GM19463 (cell line): ENCODE measurements at regions not wholly inside any gene's neighbourhood (a gene's known extent, or its start where the extent isn't known, plus 50 kb on each side); places are given as distances from the start of the nearest gene placed in this dataset.
"Not testable (repeated sequence)": the region's sequence is repeated elsewhere in the genome, so short reads cannot be mapped to it uniquely, and the experiment has no call there.

Source experiments
- ATAC-seq: cut with Tn5 transposase; IDR thresholded peaks from one replicate; pipeline ENCODE4 v1.9.1; 2021; ENCODE audit warnings: mild to moderate bottlenecking, moderate library complexity; ENCODE audit not compliant: unreplicated experiment

DNA sequence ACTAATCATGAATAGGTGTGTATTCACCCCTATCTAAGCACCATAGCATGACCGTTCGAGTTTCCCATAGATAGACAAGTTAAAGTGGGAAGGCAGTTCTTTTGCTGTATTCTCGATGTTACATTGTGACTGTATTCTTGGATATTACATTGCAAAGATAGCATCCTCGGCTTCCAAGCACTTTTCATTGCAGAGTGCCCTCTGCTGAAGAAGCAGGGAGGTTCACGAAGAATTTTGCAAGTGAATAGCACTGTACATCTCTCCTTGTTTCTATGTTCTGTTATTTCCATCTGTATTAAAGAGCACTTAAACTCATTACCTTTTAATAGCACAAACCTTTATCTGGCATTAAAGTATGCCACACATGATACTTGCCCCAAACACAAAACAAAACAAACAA is 426.7 kb upstream of the ARX start:
- ATAC-seq = no peak

DNA sequence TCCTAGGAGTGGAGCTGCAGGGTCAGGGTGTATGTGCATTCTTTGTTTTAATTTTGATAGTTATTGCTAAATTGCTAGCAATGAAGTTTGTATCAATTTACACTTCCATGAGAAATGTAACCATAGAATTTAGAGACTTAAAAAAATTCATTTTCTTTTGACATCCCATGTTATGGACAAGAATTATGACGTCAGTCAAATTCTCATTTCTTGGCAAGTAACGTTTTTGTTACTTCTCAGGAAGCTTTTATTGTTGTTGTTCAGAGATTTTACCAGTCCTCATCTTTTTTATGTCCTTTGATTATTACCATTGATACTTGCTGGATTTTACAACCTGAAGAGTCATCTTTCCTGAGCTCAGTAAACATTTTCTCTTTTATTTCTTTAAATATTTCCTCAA is 417.5 kb upstream of the ARX start:
- no peak for ATAC-seq

DNA sequence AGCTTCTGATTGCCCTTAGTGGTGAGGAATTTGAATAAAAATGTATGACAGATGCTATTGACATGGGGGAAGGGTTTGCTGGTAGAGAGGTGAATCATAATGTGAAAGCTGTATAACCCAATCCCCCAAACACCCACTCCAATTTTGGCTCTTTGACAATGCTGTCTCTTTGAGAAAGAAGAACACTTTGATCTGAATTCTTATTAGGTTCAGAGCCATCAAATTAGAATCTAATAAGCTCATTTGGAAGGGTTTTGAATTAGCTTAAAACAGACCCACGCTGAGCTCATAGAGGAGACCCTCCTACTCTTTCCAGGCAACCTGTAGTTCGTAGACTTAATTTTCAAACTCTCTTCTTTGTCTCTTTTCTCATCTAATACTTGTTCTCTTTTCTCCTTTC is 416.6 kb upstream of the ARX start:
- ATAC-seq = no peak

DNA sequence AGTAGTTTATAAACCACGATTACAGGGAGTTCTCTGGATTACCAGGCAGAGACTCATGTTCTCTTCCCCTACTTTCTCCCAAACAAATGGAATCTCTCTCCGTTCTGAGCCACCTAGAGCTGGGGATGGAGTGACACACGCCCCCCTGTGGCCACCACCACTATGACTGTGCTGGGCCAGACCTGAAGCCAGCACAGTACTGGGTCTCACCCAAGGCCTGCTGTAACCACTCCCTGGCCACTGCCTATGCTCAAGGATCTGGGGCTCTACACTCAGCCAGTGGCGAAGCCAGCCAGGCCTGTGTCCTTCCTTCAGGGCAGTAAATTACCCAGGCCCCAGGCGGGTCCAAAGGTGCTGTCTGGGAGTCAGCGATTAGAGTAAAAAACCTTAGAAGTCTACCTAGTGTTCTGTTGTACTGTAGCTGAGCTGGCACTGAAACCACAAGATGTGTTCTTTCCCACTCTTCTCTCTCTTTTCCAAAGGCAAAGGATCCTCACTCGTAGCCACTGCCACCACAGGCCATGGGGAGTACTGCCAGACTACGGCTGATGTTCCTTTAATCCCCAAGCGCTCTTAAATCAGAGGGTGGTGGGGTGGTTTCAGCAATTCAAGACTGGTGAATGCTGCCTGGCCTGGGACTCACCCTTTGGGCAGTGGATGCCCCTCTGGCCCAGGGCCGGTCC is 412.2 kb upstream of the ARX start:
- no peak for ATAC-seq

DNA sequence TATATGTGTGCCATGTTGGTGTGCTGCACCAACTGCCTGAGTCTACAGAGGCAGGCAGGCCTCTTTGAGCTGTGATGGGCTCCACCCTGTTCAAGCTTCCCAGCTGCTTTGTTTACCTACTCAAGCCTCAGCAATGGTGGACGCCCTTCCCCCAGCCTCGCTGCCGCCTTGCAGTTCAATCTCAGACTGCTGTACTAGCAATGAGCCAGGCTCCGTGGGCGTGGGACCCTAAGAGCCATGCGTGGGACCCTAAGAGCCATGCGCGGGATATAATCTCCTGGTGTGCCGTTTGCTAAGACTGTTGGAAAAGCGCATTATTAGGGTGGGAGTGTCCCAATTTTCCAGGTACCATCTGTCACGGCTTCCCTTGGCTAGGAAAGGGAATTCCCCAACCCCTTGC is 388.4 kb upstream of the ARX start:
- not testable (repeated sequence) for ATAC-seq

DNA sequence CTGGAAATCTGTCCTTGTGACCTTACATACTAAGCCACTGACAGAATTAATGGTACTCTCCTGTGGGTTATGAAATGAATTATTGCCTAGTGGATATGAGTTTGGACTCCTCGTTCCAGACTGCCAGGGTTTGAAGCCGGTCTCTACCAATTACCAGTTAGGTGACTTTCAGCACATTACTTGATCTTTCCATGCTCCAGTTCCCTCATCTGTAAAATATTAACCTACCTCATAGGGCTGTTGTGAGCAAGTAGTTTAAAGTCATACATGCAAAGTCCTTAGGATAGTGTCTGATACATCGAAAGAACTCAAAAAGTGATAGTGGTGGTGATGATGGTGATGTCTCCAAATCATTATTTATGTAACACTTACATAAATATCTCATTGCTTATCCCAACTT is 373.5 kb upstream of the ARX start:
- ATAC-seq = no peak

DNA sequence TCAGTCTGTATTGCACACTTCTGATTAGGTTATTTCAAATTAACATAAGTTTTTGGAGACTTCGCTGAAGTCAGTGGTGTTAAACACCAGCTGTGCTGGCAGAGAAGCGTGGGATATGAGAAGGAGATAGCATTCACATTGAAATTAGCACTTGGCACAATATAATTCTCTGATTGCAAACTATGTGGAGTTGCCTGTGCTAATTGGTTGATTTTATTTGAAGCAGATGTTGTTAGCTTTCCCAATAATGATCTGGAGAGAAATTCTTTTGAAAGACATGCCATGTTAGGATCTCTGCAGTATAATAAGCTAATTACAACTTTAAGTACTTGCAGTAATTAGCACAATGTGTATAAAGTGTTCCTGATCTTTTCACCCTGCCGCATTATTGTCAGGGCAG is 367.4 kb upstream of the ARX start:
- no peak for ATAC-seq

DNA sequence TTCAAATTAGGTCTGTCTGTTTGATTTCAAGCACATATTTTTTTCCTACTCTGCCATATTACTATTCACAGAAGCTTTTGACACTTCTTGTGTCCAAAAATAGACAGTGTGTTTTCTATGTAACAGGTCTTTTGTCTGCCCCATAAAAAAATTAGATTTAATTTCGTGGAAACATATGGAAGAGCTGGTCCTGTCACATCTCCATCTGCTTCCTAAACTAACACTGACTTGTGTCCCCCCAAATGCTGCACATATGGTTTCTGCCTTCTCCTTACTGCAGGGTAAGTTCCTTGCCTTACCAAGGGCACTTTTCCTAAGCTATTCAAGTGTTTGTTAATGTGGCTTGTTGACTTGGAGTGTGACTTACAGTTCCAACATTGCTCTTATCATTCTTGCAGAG is 340.7 kb upstream of the ARX start:
- no peak for ATAC-seq

DNA sequence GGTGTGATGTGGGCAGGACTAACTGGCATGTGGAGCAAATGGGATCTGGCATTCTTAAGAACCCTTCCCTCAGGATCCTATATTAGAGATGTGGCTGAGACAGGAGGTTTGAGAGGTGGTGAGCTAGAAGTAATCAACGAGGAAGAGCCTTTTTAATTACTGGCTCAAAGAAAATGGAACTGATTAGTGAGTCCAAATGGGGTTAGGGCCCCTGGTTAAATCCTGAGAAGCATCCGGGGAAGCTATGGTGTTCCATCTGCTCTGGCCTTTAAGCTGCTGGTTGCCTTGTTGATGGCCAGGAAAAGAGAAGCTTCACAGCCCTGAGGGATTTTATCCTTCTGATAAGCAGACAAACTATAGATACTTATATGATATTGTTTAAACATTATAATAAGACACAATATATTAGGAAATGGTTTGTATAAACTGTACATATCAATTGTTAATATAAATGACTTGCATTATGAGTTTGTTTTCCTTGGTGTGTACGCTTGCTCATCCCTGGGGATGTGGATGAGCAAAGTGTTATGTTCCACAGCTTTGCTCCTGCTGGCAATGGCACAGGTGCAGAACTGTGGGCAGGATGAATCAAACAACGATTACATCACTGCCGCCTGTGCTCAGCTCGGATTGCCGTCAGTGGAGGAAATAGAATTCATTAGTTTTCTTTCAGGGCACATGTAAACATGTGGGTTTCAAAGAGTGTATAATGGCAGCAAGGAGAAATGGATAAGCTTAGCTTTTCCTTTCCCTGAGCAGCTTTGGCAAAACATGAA is 328.6 kb upstream of the ARX start:
- ATAC-seq = no peak

DNA sequence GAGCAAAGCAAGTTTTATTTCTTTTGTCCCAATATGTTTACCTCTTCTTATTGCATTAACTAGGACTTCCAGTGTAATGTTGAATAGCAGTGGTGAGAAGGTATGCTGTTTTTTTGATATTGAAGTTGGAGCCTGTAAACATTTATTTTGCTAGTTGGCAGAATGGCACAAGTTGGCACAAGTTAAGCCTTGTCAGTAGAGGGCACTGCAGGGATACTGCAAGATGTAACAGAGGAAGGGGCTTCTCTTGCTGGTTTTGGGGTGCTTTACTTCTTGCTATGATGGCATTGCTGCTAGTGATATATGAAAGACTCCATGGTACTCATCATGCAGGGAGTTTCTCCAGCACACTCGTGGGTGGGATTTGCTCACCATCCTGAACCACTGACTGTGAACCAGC is 327.3 kb upstream of the ARX start:
- no peak for ATAC-seq

DNA sequence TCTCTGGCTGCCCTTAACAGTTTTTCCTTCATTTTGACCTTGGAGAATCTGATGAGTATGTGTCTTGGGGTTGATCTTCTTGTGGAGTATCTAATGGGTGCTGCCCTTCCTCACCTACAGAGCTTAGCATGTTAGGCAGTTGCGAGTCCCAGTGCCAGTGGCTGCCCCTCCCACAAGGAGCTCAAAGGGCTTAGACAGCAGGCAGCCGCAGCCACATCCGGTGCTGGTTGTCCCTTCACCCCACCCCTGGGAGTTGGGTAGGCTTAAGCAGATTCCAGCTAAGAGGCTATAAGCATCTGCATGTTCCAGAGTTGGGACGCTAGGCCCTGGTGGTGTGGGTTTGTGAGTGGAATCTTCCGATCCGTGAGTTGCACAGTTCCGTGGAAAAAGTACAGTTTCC is 322.1 kb upstream of the ARX start:
- no peak for ATAC-seq

DNA sequence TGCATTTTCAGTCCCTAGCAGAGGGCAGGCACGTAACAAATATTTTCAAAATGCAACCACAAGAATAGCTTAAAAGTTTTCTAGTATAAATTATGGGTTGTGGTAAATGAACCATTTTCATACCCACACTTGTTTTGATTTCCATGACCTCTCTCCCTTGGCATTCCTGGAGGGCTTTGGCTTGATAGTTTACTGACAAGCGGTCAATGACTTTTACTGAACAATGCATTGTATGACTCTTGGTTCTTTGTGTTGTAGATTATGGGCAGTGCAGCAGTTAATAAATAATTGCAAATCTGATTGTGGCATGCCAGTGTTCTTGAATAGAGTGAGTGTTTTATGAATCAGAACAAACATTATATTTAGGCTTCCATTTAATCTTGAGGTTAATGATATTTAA is 285.2 kb upstream of the ARX start:
- no peak for ATAC-seq

DNA sequence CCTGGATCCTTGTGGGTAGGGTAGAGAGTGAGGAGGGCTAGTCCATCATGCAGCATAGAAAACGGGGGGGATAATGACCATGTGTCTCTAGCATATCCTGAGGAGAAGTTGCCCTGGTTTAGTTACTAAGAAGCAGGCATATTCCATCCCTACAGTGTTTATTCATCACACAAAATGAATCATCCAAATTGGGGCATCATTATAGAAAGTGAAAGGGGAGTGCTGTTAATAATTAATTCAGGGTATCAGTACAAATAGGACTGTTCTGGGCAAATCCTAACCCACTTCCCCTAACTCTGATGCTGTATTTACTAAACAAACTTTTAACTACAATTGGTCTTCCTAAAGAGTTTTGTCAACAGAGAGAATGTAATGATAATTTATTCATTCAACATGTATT is 281.1 kb upstream of the ARX start:
- ATAC-seq = no peak

DNA sequence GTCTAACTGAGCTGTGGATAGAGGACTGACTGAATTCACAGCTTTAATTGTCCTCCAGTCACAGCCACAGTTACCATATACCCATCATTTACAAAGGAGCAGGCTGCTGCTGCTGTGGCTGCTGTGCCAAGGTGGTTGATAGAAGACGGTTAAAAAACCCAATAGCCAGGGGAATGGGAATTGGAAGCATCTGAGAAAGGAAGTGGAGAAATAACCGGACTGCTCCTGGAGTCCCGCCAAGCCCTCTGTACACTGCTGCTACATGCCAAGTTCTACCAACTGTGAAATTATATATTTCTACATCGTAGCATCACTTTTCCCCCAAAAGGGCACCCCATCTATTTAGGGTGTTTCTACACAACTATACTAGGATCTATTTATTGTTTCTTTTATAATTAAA is 279.7 kb upstream of the ARX start:
- no peak for ATAC-seq

DNA sequence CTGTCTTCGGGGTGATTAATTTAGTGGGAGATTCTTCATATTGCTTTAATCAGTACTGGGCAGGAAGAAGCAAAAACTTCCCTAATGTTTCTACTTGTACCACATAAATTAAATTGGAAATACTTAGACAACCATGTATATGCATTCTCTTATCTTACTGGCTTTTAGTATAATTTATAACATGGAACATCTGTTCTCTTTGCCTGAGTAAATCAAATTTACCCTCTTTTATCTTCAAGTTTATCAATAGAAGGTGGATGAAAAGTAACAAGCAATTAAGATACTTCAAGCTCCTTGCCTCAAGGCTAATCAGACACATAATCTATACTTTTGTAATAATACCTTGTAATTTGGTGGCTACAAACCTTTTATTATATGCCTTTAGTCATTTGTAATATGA is 274.4 kb upstream of the ARX start:
- ATAC-seq = no peak

DNA sequence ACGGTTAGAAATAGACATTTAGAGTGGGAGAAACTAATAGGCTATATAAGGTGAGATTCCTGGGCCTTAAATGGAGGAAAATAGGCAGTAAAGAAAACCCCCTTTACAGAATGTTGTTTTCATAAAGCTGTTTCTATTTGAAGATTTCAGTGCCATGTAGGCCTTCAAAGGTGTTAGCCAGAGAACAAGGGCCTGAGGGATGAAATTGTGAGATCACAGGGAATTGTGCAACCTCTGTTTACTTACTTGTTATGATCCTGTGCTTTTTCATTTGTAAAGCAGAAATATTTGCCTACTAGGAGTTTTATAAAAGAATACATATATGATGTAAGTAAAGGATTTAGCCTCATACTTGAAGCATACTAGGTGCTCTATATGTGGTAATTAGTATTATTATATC is 272.9 kb upstream of the ARX start:
- ATAC-seq = no peak

DNA sequence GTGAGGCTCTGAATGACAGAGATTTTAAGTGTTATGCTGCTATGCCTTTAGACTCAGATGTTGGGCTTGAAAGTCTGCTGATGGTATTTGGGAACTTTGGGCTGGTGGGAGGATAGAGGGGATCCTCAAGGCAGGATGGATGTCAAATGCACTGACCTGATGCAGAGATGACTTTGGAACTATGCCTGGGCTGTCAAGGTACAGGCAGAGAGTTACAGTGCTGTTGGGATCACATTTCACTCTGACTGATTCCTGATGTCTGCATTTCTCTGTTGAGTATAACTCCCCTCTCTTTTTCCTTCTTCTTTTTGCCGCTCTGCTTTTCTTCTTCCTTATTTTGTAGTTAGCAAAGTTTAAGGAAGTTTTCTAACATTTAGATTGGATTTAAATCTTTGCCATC is 271.8 kb upstream of the ARX start:
- ATAC-seq = no peak

DNA sequence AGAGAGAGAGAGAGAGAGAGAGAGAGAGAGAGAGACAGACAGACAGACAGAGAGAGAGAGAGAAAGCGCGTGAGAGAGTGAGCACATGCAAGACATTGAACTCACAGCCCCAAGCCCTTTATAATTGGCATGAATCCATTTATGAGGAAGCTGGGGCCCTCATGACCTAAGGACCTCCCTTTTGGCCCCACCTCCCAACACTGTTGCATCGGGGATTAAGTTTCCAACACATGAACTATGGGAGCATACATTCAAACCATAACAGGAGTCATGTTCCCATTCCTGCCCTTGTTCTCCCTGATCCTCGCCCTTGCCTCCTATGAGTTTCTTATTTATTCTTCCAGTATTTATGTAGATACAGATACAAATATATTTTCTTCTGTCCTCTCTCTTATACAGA is 269.8 kb upstream of the ARX start:
- no peak for ATAC-seq

DNA sequence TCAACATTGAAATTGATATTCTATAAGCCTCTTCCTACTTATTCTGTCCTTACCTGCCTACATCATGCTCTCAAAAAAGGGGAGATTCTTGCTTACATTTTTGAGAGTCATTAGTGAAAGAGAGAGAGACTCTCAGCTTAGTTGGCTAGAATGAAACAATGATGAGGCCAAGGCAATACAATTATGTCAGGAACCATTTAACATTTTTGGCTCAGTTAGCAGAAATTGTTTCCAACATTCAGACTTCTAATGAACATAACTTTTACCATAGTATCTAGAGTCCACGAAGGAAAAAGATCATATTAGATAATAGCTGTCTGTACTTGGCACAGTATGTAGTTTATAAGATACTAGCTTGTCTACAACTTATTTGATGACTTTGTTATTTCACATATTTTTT is 263.7 kb upstream of the ARX start:
- ATAC-seq = no peak

DNA sequence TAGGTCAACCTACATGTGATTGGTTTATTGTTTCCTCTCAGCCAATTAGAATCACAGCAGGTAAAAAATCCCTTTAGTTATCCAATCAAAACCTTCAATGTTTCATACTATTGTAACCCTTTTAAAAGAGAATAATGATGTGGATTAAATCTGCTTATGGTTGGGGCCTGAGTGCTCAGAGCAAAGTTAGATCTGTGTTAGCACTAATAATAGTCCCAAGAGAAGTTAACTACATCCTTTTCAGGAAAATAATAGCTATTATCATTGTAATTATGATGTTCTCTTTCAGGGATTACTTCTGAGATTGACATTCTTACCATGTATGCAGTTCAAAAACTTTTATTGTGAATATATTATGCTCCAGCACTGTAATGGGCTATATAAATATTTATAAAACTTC is 262.6 kb upstream of the ARX start:
- ATAC-seq = no peak

DNA sequence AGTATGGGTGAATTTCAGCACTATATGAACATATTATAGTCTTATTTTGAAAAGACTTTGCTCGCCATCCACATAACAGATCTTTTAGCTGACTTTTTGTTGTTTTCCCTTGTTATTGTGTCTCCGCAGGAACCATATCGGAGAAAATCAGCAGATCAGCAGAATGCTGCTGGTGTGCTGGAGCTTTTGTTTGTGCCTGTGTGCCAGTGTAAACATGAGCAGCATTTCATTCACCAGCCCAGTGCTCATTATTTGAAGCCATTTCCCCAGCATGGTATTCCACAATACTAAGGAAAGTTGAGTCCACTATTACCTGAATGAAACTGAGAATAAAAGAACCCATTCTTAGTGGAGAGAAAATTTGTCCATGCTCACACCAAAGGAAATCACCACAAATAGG is 261.8 kb upstream of the ARX start:
- no peak for ATAC-seq

DNA sequence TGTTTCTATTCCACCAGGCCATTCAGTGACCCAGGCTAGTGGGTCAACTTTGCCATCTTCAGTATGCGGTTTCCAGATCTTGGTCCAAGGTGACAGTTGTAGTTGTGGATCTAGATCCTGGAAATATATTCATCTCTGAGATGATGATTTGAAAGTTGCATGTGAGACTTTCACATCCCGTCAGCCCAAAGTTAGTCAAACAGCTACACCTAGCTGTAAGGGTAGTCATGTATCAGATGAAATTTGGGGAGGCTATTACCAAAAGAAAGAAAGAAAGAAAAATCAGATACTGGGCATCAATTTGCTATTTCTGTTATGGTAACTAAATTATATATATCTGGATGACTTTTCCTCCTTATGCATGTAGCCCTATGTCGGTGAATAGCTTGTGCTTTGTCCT is 259.4 kb upstream of the ARX start:
- no peak for ATAC-seq

DNA sequence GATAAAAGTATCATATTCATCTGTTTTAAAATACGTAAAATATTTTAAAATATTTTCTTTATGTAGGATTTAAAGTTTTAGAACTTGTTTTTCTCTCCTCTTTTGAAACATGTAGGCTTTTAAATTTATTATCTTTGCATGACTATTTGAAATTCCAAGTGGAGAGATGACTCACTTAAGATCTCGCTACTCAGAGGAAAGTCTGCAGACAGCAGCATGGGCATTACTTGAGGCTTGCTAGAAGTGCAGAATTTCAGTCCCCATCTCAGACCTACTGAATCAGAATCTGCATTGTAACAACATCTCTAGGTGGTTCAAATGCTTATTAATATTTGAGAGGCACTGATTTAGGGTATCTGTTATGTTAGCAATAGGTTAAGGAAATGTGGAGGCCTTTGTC is 225.7 kb upstream of the ARX start:
- ATAC-seq = no peak
